H7 (cell line): ENCODE measurements at regions not wholly inside any gene's neighbourhood (a gene's known extent, or its start where the extent isn't known, plus 50 kb on each side); places are given as distances from the start of the nearest gene placed in this dataset.
"Not testable (repeated sequence)": the region's sequence is repeated elsewhere in the genome, so short reads cannot be mapped to it uniquely, and the experiment has no call there.

Source experiments
- DNase-seq: peaks from one replicate; pipeline ENCODE4 v3.0.0; 2012
- H3K27me3 ChIP-seq: 2 replicates; pipeline ENCODE4 v1.6.0; 2011; ENCODE audit warnings: mild to moderate bottlenecking, low read length; ENCODE audit not compliant: control insufficient read depth, insufficient read depth
- H3K36me3 ChIP-seq: replicated peaks from 2 replicates; pipeline ENCODE4 v1.5.1; 2011; ENCODE audit warnings: low read length; ENCODE audit not compliant: control insufficient read depth, insufficient read depth
- H3K4me3 ChIP-seq: 2 replicates; pipeline ENCODE4 v1.5.1; 2011; ENCODE audit warnings: low read depth, mild to moderate bottlenecking, control low read depth, low read length, moderate library complexity; ENCODE audit not compliant: insufficient read depth

- not testable (repeated sequence) for H3K4me3 ChIP-seq, DNase-seq, H3K36me3 ChIP-seq
- H3K27me3 ChIP-seq: peaks cover 26% of the 10 kb centered on the region
These were observed 142.0 kb upstream of the TBL1XR1 start for GRCh38 chr3:177339220-177339703.

GRCh38 chr3:177340243-177340830 is 143.1 kb upstream of the TBL1XR1 start:
- DNase-seq: no peak
- peaks cover 30% of the 10 kb centered on the region for H3K27me3 ChIP-seq
- H3K4me3 ChIP-seq: no peak overlapping the region
- H3K36me3 ChIP-seq: no peaks in the 10 kb centered on the region

- H3K27me3 ChIP-seq: peaks cover 39% of the 10 kb centered on the region
- no peaks in the 10 kb centered on the region for H3K36me3 ChIP-seq
- no peak for DNase-seq
These were observed 144.6 kb upstream of the TBL1XR1 start for GRCh38 chr3:177341736-177342419.

GRCh38 chr3:177343122-177343625 is 145.9 kb upstream of the TBL1XR1 start:
- H3K4me3 ChIP-seq: no peak overlapping the region
- peaks cover 50% of the 10 kb centered on the region for H3K27me3 ChIP-seq
- no peak for DNase-seq
- H3K36me3 ChIP-seq: no peaks in the 10 kb centered on the region

More at GRCh38 chr3:177341736-177342419, 144.6 kb upstream of the TBL1XR1 start:
- H3K4me3 ChIP-seq: no peak overlapping the region

- Histone ChIP-seq H3K36me3 (no peaks in the 10 kb centered on the region), H3K27me3 (peaks cover 55% of the 10 kb centered on the region), H3K4me3 (no peak overlapping the region)
- DNase-seq: no peak
These were observed 148.0 kb upstream of the TBL1XR1 start for GRCh38 chr3:177345049-177345972.

GRCh38 chr3:177345973-177346503 is 148.8 kb upstream of the TBL1XR1 start:
- Histone ChIP-seq H3K27me3 (peaks cover 55% of the 10 kb centered on the region), H3K36me3 (no peaks in the 10 kb centered on the region), H3K4me3 (no peak overlapping the region)
- DNase-seq: no peak

- no peak for DNase-seq
- H3K36me3 ChIP-seq: no peaks in the 10 kb centered on the region
- no peak overlapping the region for H3K4me3 ChIP-seq
- H3K27me3 ChIP-seq: peaks cover 51% of the 10 kb centered on the region
These were observed 149.6 kb upstream of the TBL1XR1 start for GRCh38 chr3:177346878-177347277.

- H3K4me3 ChIP-seq: no peak overlapping the region
- peaks cover 44% of the 10 kb centered on the region for H3K27me3 ChIP-seq
- no peaks in the 10 kb centered on the region for H3K36me3 ChIP-seq
- no peak for DNase-seq
These were observed 150.3 kb upstream of the TBL1XR1 start for GRCh38 chr3:177347611-177348010.

GRCh38 chr3:177348974-177349373 is 151.7 kb upstream of the TBL1XR1 start:
- no peaks in the 10 kb centered on the region for H3K36me3 ChIP-seq
- H3K4me3 ChIP-seq: no peak overlapping the region
- DNase-seq: no peak
- H3K27me3 ChIP-seq: peaks cover 30% of the 10 kb centered on the region

GRCh38 chr3:177349384-177349783 is 152.1 kb upstream of the TBL1XR1 start:
- no peak overlapping the region for H3K4me3 ChIP-seq
- no peak for DNase-seq
- no peaks in the 10 kb centered on the region for H3K36me3 ChIP-seq
- H3K27me3 ChIP-seq: peaks cover 28% of the 10 kb centered on the region; the same call in 1 of the 2 replicates

GRCh38 chr3:177350121-177350520 is 152.8 kb upstream of the TBL1XR1 start:
- no peaks in the 10 kb centered on the region for H3K36me3 ChIP-seq
- no peak overlapping the region for H3K4me3 ChIP-seq
- no peak for DNase-seq
- H3K27me3 ChIP-seq: peaks cover 25% of the 10 kb centered on the region; the same call in 1 of the 2 replicates

- DNase-seq: no peak
- H3K27me3 ChIP-seq: peaks cover 21% of the 10 kb centered on the region; the same call in 1 of the 2 replicates
- H3K4me3 ChIP-seq: no peak overlapping the region
- no peaks in the 10 kb centered on the region for H3K36me3 ChIP-seq
These were observed 153.9 kb upstream of the TBL1XR1 start for GRCh38 chr3:177351206-177351605.

- DNase-seq: no peak
- H3K4me3 ChIP-seq: no peak overlapping the region
- peaks cover 16% of the 10 kb centered on the region; the same call in 1 of the 2 replicates for H3K27me3 ChIP-seq
- H3K36me3 ChIP-seq: no peaks in the 10 kb centered on the region
These were observed 154.5 kb upstream of the TBL1XR1 start for GRCh38 chr3:177351757-177352158.

GRCh38 chr3:177352424-177352823 is 155.1 kb upstream of the TBL1XR1 start:
- Histone ChIP-seq H3K36me3 (no peaks in the 10 kb centered on the region), H3K4me3 (no peak overlapping the region), H3K27me3 (peaks cover 10% of the 10 kb centered on the region; the same call in 1 of the 2 replicates)
- no peak for DNase-seq
